ENCODE measurements at regions not wholly inside any gene's neighbourhood (a gene's known extent, or its start where the extent isn't known, plus 50 kb on each side); places are given as distances from the start of the nearest gene placed in this dataset.
"Not testable (repeated sequence)": the region's sequence is repeated elsewhere in the genome, so short reads cannot be mapped to it uniquely, and the experiment has no call there.

DNA sequence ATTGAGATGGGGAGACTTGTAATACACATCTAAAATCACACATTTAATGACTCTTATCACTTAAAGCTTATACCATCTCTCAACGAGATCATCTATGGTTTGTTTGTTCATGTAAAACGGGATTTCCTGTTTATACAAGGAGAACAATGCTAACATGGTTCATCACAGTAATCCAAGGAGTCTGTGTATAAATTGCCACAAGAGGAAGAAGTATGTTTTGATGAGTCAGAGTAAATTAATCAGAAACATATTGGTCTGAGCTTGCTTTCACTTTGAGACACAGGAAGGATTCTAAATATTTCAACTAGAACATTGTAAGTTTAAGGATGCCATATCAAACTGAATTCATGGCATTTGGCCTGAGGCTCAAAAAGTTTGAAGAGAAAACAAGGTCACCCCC, 594.1 kb downstream of the GLUD2 start:
- Mint-ChIP-seq H3K27ac (no peak overlapping the region), H3K36me3 (ENCODE audit: low read depth) (no peaks in the 10 kb centered on the region)

DNA sequence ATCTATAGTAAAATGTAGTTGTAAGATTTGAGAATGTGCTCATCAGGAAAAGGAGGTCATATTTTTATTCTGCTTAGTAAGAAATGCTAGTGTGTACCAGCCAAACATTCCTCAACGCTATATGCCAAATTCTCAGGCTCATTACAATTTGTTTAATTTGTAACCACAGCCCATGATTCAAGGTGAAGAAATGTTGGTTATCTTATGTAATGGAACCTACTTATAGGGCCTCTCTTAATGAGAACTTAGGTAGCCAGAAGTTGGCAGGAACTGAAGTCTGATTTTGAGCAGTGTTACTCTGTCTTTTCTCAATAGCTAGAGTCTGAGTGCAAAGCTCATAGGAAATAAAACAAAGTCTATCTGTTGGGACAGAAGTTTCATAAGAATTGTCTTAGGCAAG, 595.0 kb downstream of the GLUD2 start:
- Mint-ChIP-seq H3K27me3 (ENCODE audit: low read depth) (no peaks in the 10 kb centered on the region), H3K4me1 (ENCODE audit: low read depth) (peaks cover 3% of the 10 kb centered on the region), H3K9me3 (peaks cover 3% of the 10 kb centered on the region), H3K4me3 (no peak overlapping the region), H3K36me3 (ENCODE audit: low read depth) (no peaks in the 10 kb centered on the region), H3K27ac (no peak overlapping the region)
- no peak for DNase-seq (ENCODE audit: low spot score)

More for the DNA sequence above, 594.1 kb downstream of the GLUD2 start:
- H3K4me1 Mint-ChIP-seq (ENCODE audit: low read depth), result peaks cover 3% of the 10 kb centered on the region
- no peak overlapping the region for H3K4me3 Mint-ChIP-seq
- no peak for DNase-seq (ENCODE audit: low spot score)
- H3K9me3 Mint-ChIP-seq, result no peaks in the 10 kb centered on the region
- H3K27me3 Mint-ChIP-seq (ENCODE audit: low read depth), result no peaks in the 10 kb centered on the region

DNA sequence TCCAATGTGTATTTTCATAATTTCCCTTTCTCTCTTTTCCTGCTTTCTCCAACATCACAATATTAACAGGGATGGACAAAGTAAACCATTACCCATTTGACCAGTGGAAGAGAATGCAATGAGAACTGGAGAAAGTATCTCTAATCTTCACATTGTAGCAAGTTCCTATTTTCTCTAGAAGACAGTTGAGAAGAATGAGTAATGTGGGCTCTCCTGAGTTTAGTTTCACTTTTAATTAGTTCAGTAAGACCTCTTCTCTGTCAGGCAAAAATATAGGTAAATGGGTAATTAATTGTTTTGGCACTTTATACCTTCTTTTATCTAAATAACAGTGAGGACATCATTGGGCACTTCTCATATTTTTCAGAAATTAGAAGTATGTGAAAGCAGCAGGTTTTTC, 602.0 kb downstream of the GLUD2 start:
- Mint-ChIP-seq H3K4me1 (ENCODE audit: low read depth) (peaks cover 2% of the 10 kb centered on the region), H3K27me3 (ENCODE audit: low read depth) (no peaks in the 10 kb centered on the region), H3K4me3 (peak overlapping the region; percentile 22), H3K27ac (no peak overlapping the region), H3K36me3 (ENCODE audit: low read depth) (no peaks in the 10 kb centered on the region), H3K9me3 (peaks cover 3% of the 10 kb centered on the region)
- DNase-seq (ENCODE audit: low spot score), result no peak

DNA sequence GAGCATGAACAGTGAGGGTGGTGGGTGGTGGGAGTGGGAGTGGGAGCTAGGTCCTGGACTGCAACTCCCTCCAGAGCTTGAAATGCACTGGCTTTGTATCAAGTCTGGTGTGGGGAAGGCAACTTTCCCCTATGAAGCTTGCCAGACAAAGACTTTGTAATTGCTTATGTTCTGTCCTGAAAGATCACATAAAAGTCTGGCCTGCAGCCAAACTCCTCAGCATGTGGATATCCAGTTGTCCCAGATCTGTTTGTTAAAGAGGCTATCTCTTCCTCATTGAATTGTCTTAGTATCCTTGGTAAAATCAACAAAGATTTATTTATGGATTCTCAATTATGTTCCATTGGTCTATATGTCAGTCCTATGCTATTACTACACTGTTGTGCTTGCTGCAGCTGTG, 607.9 kb downstream of the GLUD2 start:
- no peak for DNase-seq (ENCODE audit: low spot score)
- no peaks in the 10 kb centered on the region for H3K27me3 Mint-ChIP-seq (ENCODE audit: low read depth)
- H3K9me3 Mint-ChIP-seq, result no peaks in the 10 kb centered on the region
- H3K36me3 Mint-ChIP-seq (ENCODE audit: low read depth), result no peaks in the 10 kb centered on the region
- no peak overlapping the region for H3K4me3 Mint-ChIP-seq
- H3K4me1 Mint-ChIP-seq (ENCODE audit: low read depth), result no peaks in the 10 kb centered on the region
- no peak overlapping the region for H3K27ac Mint-ChIP-seq

DNA sequence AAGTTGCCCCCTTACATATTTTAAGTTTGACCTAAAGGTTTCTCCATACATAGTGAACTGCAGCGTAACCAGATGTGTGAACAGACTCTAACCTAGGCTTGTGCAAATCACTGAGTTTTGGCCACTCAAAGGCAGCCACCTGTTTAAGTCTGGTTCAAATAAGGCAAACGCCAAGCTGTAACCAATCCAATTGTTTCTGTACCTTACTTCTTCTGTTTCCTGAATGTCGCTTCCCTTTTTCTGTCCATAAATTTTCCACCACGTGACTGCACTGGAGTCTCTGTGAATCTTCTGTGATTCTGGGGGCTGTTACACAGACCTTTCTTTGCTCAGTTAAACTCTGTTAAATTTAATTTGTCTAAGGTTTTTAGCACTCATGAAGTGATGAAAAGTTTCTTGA, 618.8 kb downstream of the GLUD2 start:
- Mint-ChIP-seq H3K9me3 (no peaks in the 10 kb centered on the region), H3K4me3 (no peak overlapping the region), H3K36me3 (ENCODE audit: low read depth) (no peaks in the 10 kb centered on the region)

DNA sequence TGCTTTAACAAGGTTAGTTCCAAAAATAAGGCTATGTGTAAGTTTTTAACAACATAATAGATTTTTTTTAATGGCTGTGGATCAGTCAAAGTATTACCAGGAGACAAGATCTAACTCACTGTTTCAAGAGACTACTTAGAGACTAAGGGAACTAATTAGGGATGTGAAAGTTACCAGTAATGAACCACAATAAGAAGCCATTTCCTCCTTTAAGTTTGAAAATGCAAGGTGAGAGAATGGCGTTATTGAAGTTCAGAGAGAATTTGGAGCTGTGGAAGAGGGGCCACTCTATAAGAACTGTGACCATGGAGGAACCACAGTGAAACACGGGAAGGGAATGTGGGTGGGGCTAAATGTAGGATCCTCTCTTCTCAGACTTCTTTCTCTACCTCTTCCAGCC, 624.2 kb downstream of the GLUD2 start:
- H3K9me3 Mint-ChIP-seq, result peaks cover 11% of the 10 kb centered on the region
- no peak overlapping the region for H3K27ac Mint-ChIP-seq
- no peaks in the 10 kb centered on the region for H3K4me1 Mint-ChIP-seq (ENCODE audit: low read depth)
- H3K27me3 Mint-ChIP-seq (ENCODE audit: low read depth), result no peaks in the 10 kb centered on the region
- H3K4me3 Mint-ChIP-seq, result no peak overlapping the region
- DNase-seq (ENCODE audit: low spot score), result no peak
- no peaks in the 10 kb centered on the region for H3K36me3 Mint-ChIP-seq (ENCODE audit: low read depth)

More for the DNA sequence above, 618.8 kb downstream of the GLUD2 start:
- no peak for DNase-seq (ENCODE audit: low spot score)
- Mint-ChIP-seq H3K4me1 (ENCODE audit: low read depth) (no peaks in the 10 kb centered on the region), H3K27me3 (ENCODE audit: low read depth) (no peaks in the 10 kb centered on the region), H3K27ac (no peak overlapping the region)

DNA sequence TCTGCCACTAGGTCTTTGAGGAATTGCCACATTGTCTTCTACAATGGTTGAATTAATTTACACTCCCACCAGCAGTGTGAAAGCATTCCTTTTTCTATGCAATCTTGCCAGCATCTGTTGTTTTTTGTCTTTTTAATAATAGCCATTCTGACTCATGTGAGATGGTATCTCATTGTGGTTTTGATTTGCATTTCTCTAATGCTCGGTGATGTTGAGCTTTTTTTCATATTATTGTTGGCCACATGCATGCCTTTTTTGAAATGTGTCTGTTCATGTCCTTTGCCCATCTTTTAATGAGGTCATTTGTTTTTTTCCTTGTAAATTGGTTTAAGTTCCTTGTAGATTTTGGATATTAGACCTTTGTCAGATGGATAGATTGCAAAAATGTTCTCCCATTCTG, 661.8 kb downstream of the GLUD2 start:
- DNase-seq (ENCODE audit: low spot score); H3K27me3 Mint-ChIP-seq (ENCODE audit: low read depth); H3K36me3 Mint-ChIP-seq (ENCODE audit: low read depth); H3K27ac Mint-ChIP-seq; H3K4me3 Mint-ChIP-seq; H3K4me1 Mint-ChIP-seq (ENCODE audit: low read depth): not testable (repeated sequence)
- peaks cover 10% of the 10 kb centered on the region for H3K9me3 Mint-ChIP-seq

DNA sequence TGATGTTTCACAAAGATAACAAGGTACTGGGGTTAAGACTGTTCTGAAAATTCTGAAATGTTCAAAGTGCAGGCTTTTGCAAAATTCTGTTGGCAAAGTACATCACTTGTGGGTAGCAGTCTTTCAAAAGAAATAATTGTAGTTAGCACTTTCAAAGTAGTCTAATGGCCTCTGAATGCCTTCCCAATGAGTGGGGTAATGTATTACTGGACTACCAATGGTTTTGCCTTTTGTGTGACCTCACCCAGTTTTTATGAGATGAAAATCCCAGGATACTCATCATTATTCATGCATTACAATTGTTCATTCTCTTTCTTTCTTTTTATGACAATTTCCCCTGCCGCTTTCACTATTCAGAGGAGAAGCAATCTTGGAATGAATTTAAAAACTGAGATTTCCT, 686.1 kb downstream of the GLUD2 start:
- H3K4me3 Mint-ChIP-seq, result no peak overlapping the region
- no peaks in the 10 kb centered on the region for H3K36me3 Mint-ChIP-seq (ENCODE audit: low read depth)
- no peaks in the 10 kb centered on the region for H3K9me3 Mint-ChIP-seq
- H3K27me3 Mint-ChIP-seq (ENCODE audit: low read depth), result no peaks in the 10 kb centered on the region
- no peaks in the 10 kb centered on the region for H3K4me1 Mint-ChIP-seq (ENCODE audit: low read depth)
- H3K27ac Mint-ChIP-seq, result no peak overlapping the region
- DNase-seq (ENCODE audit: low spot score), result no peak

DNA sequence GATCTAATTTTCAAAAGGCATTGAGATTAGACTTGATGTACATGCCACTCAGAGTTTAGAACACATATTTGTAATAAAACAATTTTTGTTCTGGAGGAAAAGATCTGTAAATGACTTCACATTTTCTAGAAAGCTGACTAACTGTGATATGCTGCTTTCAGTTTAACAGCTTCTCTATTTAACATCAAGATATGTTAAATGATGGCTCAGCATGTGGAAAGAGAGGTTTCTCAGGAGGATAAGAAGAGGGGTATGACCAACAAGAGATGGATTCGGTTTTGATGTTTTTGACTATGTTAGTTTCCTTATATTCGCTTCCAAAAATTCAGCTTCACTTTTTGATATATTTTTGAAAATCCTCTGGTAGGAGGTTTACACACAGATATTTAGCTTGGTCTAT, 698.7 kb downstream of the GLUD2 start:
- H3K36me3 Mint-ChIP-seq (ENCODE audit: low read depth), result no peaks in the 10 kb centered on the region
- no peak overlapping the region for H3K4me3 Mint-ChIP-seq
- DNase-seq (ENCODE audit: low spot score), result no peak
- no peaks in the 10 kb centered on the region for H3K27me3 Mint-ChIP-seq (ENCODE audit: low read depth)
- H3K27ac Mint-ChIP-seq, result no peak overlapping the region
- no peaks in the 10 kb centered on the region for H3K9me3 Mint-ChIP-seq
- no peaks in the 10 kb centered on the region for H3K4me1 Mint-ChIP-seq (ENCODE audit: low read depth)

DNA sequence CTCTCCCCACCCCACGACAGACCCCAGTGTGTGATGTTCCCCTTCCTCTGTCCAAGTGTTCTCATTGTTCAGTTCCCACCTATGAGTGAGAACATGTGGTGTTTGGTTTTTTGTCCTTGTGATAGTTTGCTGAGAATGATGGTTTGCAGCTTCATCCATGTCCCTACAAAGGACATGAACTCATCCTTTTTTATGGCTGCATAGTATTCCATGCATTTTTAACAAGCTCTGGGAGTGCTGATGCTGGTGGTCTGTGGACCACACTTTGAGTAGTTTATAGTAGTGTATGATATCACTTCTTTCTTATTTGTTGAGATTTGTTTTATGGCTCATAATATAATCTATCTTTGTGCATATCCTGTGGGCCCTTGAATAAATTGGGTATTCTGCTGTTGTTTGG, 706.2 kb downstream of the GLUD2 start:
- H3K27ac Mint-ChIP-seq; H3K27me3 Mint-ChIP-seq (ENCODE audit: low read depth); H3K4me1 Mint-ChIP-seq (ENCODE audit: low read depth); H3K36me3 Mint-ChIP-seq (ENCODE audit: low read depth); DNase-seq (ENCODE audit: low spot score); H3K9me3 Mint-ChIP-seq; H3K4me3 Mint-ChIP-seq: not testable (repeated sequence)

DNA sequence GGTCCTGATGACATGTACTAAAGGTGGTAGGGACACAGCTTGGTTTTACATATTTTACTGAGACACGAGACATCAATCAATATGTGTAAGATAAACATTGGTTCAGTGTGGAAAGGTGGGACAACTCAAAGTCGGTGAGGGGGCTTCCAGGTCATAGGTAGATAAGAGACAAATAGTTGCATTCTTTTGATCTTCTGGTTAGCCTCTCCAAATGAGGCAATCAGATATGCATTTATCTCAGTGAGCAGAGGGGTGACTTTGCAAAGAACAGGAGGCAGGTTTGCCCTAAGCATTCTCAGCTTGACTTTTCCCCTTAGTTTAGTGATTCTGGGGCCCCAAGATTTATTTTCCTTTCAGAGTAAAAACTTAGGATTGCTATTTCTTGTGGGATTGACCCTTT, 706.9 kb downstream of the GLUD2 start:
- Mint-ChIP-seq H3K36me3 (ENCODE audit: low read depth) (no peaks in the 10 kb centered on the region), H3K27ac (no peak overlapping the region), H3K27me3 (ENCODE audit: low read depth) (no peaks in the 10 kb centered on the region), H3K4me3 (no peak overlapping the region), H3K9me3 (no peaks in the 10 kb centered on the region), H3K4me1 (ENCODE audit: low read depth) (no peaks in the 10 kb centered on the region)
- no peak for DNase-seq (ENCODE audit: low spot score)

DNA sequence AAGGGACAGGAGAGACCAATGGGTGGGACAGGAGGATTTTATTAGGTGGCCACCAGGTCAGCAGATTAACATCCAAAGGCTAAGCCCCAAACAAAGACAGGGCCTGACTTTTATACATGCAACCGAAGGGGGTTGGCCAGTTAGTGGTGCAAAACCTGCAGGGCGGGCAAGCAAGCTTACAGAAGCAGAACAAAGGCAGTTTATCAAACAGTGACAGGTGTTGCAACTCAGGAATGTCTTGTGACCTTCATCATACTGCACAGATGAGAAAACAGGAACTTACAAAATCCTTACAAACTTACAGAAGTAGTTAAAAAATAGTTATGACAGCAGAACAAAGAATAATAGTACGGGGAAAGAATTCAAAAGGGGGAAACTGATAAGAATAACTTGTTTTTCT, 708.1 kb downstream of the GLUD2 start:
- no peak for DNase-seq (ENCODE audit: low spot score)
- Mint-ChIP-seq H3K4me1 (ENCODE audit: low read depth) (no peaks in the 10 kb centered on the region), H3K27me3 (ENCODE audit: low read depth) (no peaks in the 10 kb centered on the region), H3K4me3 (no peak overlapping the region), H3K9me3 (no peaks in the 10 kb centered on the region), H3K27ac (no peak overlapping the region), H3K36me3 (ENCODE audit: low read depth) (no peaks in the 10 kb centered on the region)

DNA sequence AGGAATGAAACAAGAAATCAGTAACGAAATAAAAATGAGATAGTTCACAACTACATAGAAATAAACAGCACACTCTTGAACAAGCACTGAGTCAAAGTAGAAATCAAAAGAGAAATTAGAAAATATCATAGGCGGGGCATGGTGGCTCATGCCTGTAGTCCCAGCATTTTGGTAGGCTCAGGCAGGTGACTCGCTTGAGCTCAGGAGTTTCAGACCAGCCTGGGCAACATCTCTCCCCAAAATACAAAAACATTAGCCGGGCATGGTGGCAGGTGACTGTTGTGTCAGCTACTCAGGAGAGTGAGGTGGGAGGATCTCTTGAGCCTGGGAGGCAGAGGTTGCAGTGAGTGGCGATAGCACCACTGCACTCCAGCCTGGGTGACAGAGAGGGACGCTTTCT, 714.4 kb downstream of the GLUD2 start:
- no peak for DNase-seq (ENCODE audit: low spot score)
- Mint-ChIP-seq H3K9me3 (no peaks in the 10 kb centered on the region), H3K4me3 (no peak overlapping the region)

DNA sequence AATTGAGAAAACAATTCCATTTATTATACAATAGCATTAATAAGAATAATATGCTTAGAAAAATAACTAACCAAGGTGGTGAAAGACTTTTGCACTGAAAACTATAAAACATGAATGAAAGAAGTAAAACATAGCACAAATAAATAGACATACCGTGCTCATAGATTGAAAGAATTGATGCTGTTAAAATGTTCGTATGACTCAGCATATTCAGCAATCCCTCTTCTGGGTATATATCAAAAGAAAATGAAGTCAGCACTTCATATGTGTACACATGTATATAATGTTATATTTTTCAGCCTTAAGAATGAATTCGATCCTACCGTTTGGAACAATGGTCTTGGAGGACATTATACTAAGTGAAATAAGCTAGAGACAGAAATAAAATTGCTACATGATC, 716.3 kb downstream of the GLUD2 start:
- H3K4me3 Mint-ChIP-seq, result no peak overlapping the region

More for the DNA sequence above, 714.4 kb downstream of the GLUD2 start:
- no peaks in the 10 kb centered on the region for H3K36me3 Mint-ChIP-seq (ENCODE audit: low read depth)
- H3K4me1 Mint-ChIP-seq (ENCODE audit: low read depth), result no peaks in the 10 kb centered on the region
- no peak overlapping the region for H3K27ac Mint-ChIP-seq
- no peaks in the 10 kb centered on the region for H3K27me3 Mint-ChIP-seq (ENCODE audit: low read depth)

DNA sequence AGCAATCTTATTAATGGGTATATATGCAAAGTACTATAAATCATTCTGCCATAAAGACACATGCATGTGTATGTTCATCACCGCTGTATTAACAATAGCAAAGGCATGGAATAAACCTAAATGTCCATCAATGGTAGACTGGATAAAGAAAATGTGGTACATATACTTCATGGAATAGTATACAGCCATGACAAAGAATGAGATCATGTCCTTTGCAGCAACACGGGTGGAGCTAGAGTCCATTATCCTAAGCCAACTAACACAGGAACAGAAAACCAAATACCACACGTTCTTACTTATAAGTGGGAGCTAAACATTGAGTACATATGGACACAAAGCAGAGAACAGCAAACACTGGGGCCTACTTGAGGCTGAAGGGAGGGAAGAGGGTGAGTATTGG, 720.8 kb downstream of the GLUD2 start:
- H3K9me3 Mint-ChIP-seq; DNase-seq (ENCODE audit: low spot score): not testable (repeated sequence)

More for the DNA sequence above, 716.3 kb downstream of the GLUD2 start:
- Mint-ChIP-seq H3K27me3 (ENCODE audit: low read depth) (no peaks in the 10 kb centered on the region), H3K4me1 (ENCODE audit: low read depth) (no peaks in the 10 kb centered on the region), H3K36me3 (ENCODE audit: low read depth) (no peaks in the 10 kb centered on the region), H3K27ac (no peak overlapping the region), H3K9me3 (no peaks in the 10 kb centered on the region)
- no peak for DNase-seq (ENCODE audit: low spot score)

More for the DNA sequence above, 720.8 kb downstream of the GLUD2 start:
- H3K4me3 Mint-ChIP-seq; H3K27ac Mint-ChIP-seq; H3K36me3 Mint-ChIP-seq (ENCODE audit: low read depth); H3K4me1 Mint-ChIP-seq (ENCODE audit: low read depth); H3K27me3 Mint-ChIP-seq (ENCODE audit: low read depth): not testable (repeated sequence)

All from T-helper 2 cell treated with Interferon-gamma antibody and Interleukin-4, amounts not matched to agents 5 μg/mL and 100 μg/mL, for 36 hours (primary cell).